ENCODE measurements at regions not wholly inside any gene's neighbourhood (a gene's known extent, or its start where the extent isn't known, plus 50 kb on each side); places are given as distances from the start of the nearest gene placed in this dataset.
"Not testable (repeated sequence)": the region's sequence is repeated elsewhere in the genome, so short reads cannot be mapped to it uniquely, and the experiment has no call there.

DNA sequence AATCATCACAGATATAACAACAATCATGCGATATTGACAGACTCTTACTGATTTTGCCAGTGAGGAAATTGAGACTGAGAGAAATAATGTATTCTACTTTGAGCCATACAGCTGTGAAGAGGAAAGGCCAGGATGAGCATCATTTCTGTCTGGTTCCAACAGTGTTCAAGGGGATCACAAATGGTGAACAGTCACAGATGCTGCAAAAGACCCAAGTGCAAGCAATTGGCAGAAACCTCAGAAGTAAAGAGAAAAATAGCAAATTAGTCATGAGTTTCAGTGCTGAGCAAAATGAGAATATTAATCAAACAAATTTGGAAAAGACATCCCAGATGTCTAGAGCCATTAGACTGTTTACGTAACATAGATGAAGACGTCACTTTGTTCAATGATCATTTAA lies 114.1 kb downstream of the RAB38 start:
- no peak for DNase-seq (ENCODE audit: low read depth in 4 of 4, low spot score in 1 of 4)

DNA sequence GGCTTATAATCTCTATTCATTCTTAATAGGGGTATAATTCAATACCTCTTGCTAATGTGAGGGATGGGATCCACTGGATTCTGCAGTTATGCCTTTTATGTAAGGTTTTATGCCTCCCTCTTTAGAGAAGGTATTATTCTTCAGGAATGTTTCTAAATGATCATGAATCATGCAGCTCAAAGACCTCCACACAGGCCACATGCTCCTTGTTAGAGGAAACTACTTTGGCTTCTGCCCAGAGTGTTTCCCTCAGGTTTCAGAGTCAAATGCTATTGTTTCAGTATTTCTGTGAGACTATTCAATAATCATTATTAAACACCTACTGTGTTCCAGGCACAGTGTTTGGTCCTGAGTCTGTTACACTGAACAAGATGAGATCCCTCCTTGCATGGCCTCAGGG lies 115.9 kb downstream of the RAB38 start:
- no peak for DNase-seq (ENCODE audit: low read depth in 4 of 4, low spot score in 1 of 4)

- DNase-seq (ENCODE audit: low read depth in 4 of 4, low spot score in 1 of 4), result no peak
These were observed 123.8 kb downstream of the RAB38 start for GRCh38 chr11:88051396-88051795.

GRCh38 chr11:88050247-88050646 lies 125.0 kb downstream of the RAB38 start:
- DNase-seq (ENCODE audit: low read depth in 4 of 4, low spot score in 1 of 4), result no peak

DNA sequence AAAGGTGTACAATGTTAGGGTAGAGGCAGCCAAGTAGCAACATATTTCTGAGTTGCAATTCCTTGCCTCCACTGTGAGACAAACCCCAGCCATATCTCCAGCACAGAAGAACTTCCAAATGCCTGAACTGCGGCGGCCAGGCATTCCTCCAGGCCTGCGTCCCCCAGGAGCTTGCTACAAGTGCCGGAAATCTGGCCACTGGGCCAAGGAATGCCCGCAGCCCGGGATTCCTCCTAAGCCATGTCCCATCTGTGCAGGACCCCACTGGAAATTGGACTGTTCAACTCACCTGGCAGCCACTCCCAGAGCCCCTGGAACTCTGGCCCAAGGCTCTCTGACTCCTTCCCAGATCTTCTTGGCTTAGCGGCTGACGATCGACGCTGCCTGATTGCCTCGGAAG lies 130.0 kb downstream of the RAB38 start:
- not testable (repeated sequence) for DNase-seq (ENCODE audit: low read depth in 4 of 4, low spot score in 1 of 4)

DNA sequence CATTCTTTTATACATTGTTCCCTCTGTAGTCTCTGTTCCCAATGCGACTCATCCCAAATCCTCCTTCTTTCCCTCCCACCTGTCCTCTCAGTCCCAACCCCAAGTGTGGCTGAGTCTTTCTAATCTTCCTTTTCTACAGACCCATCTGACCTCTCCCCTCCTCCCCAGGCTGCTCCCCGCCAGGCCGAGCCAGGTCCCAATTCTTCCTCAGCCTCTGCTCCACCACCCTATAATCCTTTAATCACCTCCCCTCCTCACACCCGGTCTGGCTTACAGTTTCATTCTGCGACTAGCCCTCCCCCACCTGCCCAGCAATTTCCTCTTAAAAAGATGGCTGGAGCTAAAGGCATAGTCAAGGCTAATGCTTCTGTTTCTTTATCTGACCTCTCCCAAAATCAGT lies 130.6 kb downstream of the RAB38 start:
- not testable (repeated sequence) for DNase-seq (ENCODE audit: low read depth in 4 of 4, low spot score in 1 of 4)

- no peak for DNase-seq (ENCODE audit: low read depth in 4 of 4, low spot score in 1 of 4)
These were observed 132.1 kb downstream of the RAB38 start for GRCh38 chr11:88043149-88043548.

- DNase-seq (ENCODE audit: low read depth in 4 of 4, low spot score in 1 of 4), result no peak
These were observed 132.6 kb downstream of the RAB38 start for GRCh38 chr11:88042647-88043046.

DNA sequence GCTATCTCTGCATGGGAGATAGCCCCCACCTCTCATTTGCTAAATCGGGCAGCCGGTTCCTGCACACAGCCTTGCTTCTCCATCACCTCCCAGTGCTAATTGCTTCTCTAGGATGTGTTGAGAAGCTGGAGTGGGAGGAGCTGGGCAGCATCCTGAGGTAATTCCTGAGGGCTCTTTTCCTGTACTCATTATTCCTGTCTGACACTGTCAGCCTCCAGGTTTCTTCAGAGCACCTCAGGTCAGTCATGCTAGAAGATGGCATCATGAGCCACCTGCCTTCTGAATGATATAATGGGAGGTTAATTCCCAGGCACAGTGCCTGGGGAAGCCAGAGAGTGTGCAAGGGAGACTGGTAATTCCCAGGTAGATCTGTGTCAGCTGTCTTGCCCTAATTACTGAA lies 133.0 kb downstream of the RAB38 start:
- no peak for DNase-seq (ENCODE audit: low read depth in 4 of 4, low spot score in 1 of 4)

DNA sequence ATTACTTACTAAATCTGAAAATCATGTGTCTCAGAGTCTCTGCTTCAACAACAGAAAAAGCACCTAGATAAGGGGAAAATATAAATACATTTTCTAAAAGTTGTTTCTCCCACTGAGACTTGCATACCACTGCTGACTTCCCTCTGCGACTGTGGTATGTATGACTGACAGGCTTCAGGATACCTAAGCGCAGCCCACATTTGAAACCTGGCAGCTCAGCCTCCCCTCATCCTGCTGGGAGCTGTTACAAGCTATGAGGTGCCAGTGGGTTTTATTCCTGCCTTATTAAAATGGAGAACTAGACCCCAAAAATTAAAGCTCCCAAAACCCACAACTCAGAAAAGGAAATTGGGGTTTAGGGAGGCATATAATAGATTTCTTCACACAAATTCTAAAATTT lies 133.6 kb downstream of the RAB38 start:
- DNase-seq (ENCODE audit: low read depth in 4 of 4, low spot score in 1 of 4), result no peak

DNA sequence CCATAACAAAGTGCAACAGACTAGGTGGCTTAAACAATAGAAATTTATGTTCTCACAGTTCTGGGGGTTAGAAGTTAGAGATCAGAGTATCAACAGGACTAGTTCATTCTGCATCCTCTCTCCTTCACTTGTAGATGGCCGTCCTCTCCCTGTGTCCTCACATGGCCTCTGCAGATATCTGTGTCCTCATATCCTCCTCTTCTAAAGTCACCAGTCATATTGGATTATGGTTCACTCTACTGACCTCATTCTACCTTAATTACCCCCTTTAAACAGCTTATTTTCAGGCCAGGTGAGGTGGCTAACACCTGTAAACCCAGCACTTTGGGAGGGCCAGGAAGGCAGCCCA lies 135.1 kb downstream of the RAB38 start:
- DNase-seq (ENCODE audit: low read depth in 4 of 4, low spot score in 1 of 4), result no peak

DNA sequence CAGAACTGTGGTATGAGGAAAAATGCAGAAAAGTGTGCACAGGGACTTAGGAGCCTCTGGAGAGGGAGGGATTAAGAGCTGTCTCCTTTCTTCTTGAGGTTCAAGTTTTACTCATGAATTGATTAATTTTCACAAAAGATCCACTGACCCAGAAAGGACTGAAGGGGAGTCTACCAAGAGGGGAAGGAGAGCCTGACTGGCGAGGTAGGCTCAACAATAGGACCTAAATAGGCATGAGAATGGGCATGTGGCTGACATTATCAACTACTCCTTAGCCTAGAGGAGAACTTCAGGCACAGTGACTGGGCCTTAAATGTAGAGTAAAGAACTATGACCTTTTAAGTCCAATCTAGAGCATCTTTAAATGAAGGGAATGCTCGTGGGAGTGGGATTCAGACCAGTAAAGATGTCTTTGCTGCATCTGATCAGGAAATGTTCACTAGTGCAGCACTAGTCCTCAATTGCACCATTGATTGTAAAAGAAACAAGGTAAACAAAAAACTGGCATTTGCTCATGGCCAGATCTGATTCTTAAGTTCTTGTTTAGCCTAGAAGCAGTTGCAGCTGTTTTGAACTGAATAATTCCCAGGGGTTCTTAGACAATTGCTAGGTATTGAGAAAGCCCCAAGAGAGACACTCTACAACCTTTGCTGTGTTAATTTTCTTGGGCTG lies 135.6 kb downstream of the RAB38 start:
- no peak for DNase-seq (ENCODE audit: low read depth in 4 of 4, low spot score in 1 of 4)

DNA sequence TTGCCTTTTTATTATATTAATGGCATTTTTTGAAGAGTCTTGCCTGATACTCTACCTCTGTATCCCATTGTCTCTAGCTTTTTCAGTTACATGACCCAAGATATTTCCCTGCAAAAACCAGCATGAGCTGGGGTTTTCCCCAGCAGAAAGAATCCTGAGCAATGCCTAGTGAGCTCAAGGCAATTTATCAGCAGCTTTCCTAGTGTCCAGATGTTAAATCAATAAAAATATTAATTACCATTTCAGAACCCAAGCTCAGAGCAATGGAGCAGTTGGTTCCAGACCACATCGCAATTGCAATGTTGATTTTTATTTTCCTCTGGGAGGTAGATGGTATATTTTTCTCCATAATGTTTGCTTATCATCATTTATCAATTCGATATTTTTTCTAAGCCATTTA lies 137.2 kb downstream of the RAB38 start:
- DNase-seq (ENCODE audit: low read depth in 4 of 4, low spot score in 1 of 4), result no peak

DNA sequence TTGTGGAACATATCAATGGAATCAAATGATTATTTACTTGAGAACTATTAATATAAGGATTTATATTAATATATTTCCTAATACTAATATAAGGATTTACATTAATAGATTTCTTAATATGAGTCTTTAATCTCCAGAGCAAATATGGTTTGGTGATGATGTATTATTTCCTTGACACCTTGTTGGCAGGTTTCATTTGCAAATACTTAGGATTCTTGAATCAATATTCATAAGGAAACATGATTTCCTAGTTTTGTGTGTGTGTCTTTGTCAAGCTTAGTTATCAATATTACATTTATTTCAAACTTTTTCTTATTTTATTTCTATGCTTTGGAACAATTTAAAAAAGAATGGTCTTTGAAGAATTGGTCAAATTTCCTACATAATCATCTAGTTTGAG lies 138.5 kb downstream of the RAB38 start:
- DNase-seq (ENCODE audit: low read depth in 4 of 4, low spot score in 1 of 4), result no peak

DNA sequence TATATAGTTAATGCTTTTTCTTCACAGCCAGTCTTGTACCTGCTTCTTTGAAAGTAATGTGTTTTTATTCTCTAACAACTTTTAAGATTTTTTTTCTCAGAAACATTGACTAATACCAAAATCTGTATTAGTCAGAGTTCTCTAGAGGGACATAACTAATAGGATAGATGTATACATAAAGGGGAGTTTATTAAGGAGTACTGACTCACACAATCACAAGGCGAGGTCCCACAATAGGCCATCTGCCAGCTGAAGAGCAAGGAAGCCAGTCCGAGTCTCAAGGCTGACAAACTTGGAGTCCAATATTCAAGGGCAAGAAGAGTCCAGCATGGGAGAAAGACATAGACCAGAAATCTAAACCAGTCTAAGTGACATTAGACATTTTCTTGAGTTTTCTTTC lies 140.0 kb downstream of the RAB38 start:
- no peak for DNase-seq (ENCODE audit: low read depth in 4 of 4, low spot score in 1 of 4)

GRCh38 chr11:88017666-88018065 lies 157.6 kb downstream of the RAB38 start:
- DNase-seq (ENCODE audit: low read depth in 4 of 4, low spot score in 1 of 4), result no peak

GRCh38 chr11:88016392-88017170 lies 158.7 kb downstream of the RAB38 start:
- peak; percentile 17 to 33 (median 24) for DNase-seq (ENCODE audit: low read depth in 4 of 4, low spot score in 1 of 4)

GRCh38 chr11:88015170-88015569 lies 160.1 kb downstream of the RAB38 start:
- no peak for DNase-seq (ENCODE audit: low read depth in 4 of 4, low spot score in 1 of 4)

DNA sequence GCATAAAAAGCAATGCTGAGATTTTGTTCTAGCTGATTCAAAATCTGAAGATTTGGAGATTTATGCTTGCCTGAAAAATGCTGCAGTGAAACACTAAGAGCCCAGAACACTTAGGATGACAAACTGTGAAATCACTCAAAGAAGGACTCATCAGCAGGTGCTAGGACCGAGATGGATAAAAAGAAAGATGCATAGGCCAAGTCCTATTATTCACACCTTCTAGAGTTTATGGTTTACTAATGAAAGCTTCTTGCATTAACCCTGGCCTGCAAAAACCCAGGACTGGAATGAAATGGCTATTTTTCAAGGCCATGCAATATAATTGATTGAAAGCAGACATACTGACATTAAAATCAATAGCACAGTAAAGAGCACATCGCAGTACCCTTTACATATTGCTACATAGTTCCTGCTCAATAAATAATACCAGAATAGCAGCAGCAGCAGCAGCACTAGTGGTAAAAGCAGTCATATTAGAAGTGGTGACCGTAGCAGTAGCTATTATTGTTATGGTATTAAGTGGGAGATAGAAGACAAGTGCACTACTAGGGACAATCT lies 161.7 kb downstream of the RAB38 start:
- no peak for DNase-seq (ENCODE audit: low read depth in 4 of 4, low spot score in 1 of 4)

GRCh38 chr11:88012456-88012855 lies 162.8 kb downstream of the RAB38 start:
- no peak for DNase-seq (ENCODE audit: low read depth in 4 of 4, low spot score in 1 of 4)

- DNase-seq (ENCODE audit: low read depth in 4 of 4, low spot score in 1 of 4), result no peak
These were observed 199.2 kb downstream of the RAB38 start for GRCh38 chr11:87976009-87976408.

GRCh38 chr11:87974797-87975196 lies 200.4 kb downstream of the RAB38 start:
- no peak for DNase-seq (ENCODE audit: low read depth in 4 of 4, low spot score in 1 of 4)

DNA sequence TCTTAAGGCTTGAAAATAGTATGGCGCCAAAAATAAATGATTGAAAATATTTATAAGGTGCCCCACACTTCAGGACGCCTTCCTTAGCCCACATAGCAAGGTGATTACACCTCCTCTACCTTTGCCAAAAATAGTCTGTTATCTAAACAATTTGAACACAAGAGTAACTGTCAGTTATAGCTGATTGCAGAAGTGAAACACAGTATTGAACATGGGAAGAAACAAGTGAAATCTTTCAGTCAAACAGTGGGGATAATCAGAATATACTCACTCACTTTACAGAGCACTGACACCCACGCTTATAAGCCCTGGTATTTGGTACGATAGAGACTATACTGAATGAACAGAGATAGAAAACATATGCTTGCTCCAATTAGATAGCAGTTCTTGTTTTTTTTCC lies 203.1 kb downstream of the RAB38 start:
- DNase-seq (ENCODE audit: low read depth in 4 of 4, low spot score in 1 of 4), result no peak
